GM23338 (cell line): ENCODE measurements at regions not wholly inside any gene's neighbourhood (a gene's known extent, or its start where the extent isn't known, plus 50 kb on each side); places are given as distances from the start of the nearest gene placed in this dataset.

Experiments used
- ATAC-seq: fragments of 200-7000 bp; cut with Tn5 transposase; 3 replicates; pipeline ENCODE4 v1.9.1; 2020
- DNase-seq: peaks from one replicate; pipeline ENCODE4 v3.0.0-alpha.2; 2015; ENCODE audit warnings: low spot score
- H2AFZ ChIP-seq: fragments of 200-600 bp; sonication (generic); 2 replicates; pipeline ENCODE4 v1.8.0; 2016; ENCODE audit warnings: antibody characterized with exemption, mild to moderate bottlenecking, moderate library complexity
- H3F3A ChIP-seq: fragments of 200-600 bp; sonication (generic); replicated peaks from 2 replicates; pipeline ENCODE4 v1.8.0; 2017; ENCODE audit warnings: antibody characterized with exemption, mixed run types, low read depth
- H3K27ac ChIP-seq: fragments of 200-600 bp; sonication (generic); 2 replicates; pipeline ENCODE4 v1.6.1; 2016; ENCODE audit warnings: low read depth
- H3K27me3 ChIP-seq: fragments of 200-600 bp; sonication (generic); 2 replicates; pipeline ENCODE4 v1.8.0; 2016; ENCODE audit warnings: mild to moderate bottlenecking, mixed run types, moderate library complexity; ENCODE audit not compliant: insufficient read depth
- H3K36me3 ChIP-seq: fragments of 200-600 bp; sonication (generic); 2 replicates; pipeline ENCODE4 v1.8.0; 2016; ENCODE audit warnings: mild to moderate bottlenecking; ENCODE audit not compliant: insufficient read depth
- H3K4me1 ChIP-seq: fragments of 200-600 bp; sonication (generic); 2 replicates; pipeline ENCODE4 v1.8.0; 2016; ENCODE audit warnings: mild to moderate bottlenecking, moderate library complexity; ENCODE audit not compliant: insufficient read depth
- H3K4me2 ChIP-seq: fragments of 200-600 bp; sonication (generic); 2 replicates; pipeline ENCODE4 v1.7.1; 2017; ENCODE audit warnings: mixed run types
- H3K4me3 ChIP-seq: fragments of 200-600 bp; sonication (generic); 2 replicates; pipeline ENCODE4 v1.6.1; 2016; ENCODE audit warnings: mixed run types
- H3K79me2 ChIP-seq: fragments of 200-600 bp; sonication (generic); replicated peaks from 2 replicates; pipeline ENCODE4 v1.8.0; 2017; ENCODE audit warnings: mild to moderate bottlenecking; ENCODE audit not compliant: insufficient read depth
- H3K9me2 ChIP-seq: fragments of 200-600 bp; sonication (generic); 2 replicates; pipeline ENCODE4 v1.8.0; 2017; ENCODE audit not compliant: insufficient read depth
- H4K20me1 ChIP-seq: fragments of 200-600 bp; sonication (generic); replicated peaks from 2 replicates; pipeline ENCODE4 v1.8.0; 2017; ENCODE audit warnings: mild to moderate bottlenecking; ENCODE audit not compliant: insufficient read depth
- H3K27ac Mint-ChIP-seq: 2 replicates; pipeline ENCODE4 v1.8.0; 2020; ENCODE audit warnings: inconsistent platforms, mild to moderate bottlenecking, moderate library complexity, mixed read lengths
- H3K27me3 Mint-ChIP-seq: 3 replicates; pipeline ENCODE4 v1.8.0; 2022; ENCODE audit warnings: low read depth, mild to moderate bottlenecking, moderate library complexity, mixed read lengths, inconsistent platforms; ENCODE audit not compliant: insufficient read depth, poor library complexity
- H3K36me3 Mint-ChIP-seq: 3 replicates; pipeline ENCODE4 v1.8.0; 2021; ENCODE audit warnings: low read depth, mild to moderate bottlenecking, inconsistent platforms, moderate library complexity, mixed read lengths
- H3K4me1 Mint-ChIP-seq: 3 replicates; pipeline ENCODE4 v1.8.0; 2020; ENCODE audit warnings: mild to moderate bottlenecking, inconsistent platforms, mixed read lengths
- H3K4me3 Mint-ChIP-seq: 3 replicates; pipeline ENCODE4 v1.8.0; 2021; ENCODE audit warnings: moderate library complexity, mild to moderate bottlenecking, inconsistent platforms, mixed read lengths
- H3K9me3 Mint-ChIP-seq: 3 replicates; pipeline ENCODE4 v1.8.0; 2020; ENCODE audit warnings: moderate library complexity, mild to moderate bottlenecking, inconsistent platforms, mixed read lengths
- CREB1 ChIP-seq: fragments of 250-450 bp; sonication (Bioruptor Pico); IDR thresholded peaks from 2 replicates; pipeline ENCODE4 v1.5.0; 2020; ENCODE audit warnings: low read depth, mild to moderate bottlenecking, moderate library complexity
- CTCF ChIP-seq, 2 experiments: fragments of 200-600 bp in 1 of 2; sonication (generic) in 1 of 2; conservative IDR thresholded peaks; 2 replicates each; pipeline versions ENCODE4 v1.5.1 to v1.6.1; 2016 to 2017; ENCODE audit warnings: antibody characterized with exemption in 2 of 2, low read depth in 2 of 2, mild to moderate bottlenecking in 2 of 2, moderate library complexity in 1 of 2
- ETS1 ChIP-seq: IDR thresholded peaks from 2 replicates; pipeline ENCODE4 v1.6.1; 2016; ENCODE audit warnings: antibody characterized with exemption
- EZH2 ChIP-seq: fragments of 200-600 bp; sonication (generic); IDR thresholded peaks from one replicate; pipeline ENCODE4 v1.8.0; 2017; ENCODE audit warnings: antibody characterized with exemption, mild to moderate bottlenecking, low read depth; ENCODE audit not compliant: unreplicated experiment
- EZH2phosphoT487 ChIP-seq: fragments of 200-600 bp; sonication (generic); IDR thresholded peaks from one replicate; pipeline ENCODE4 v1.8.1; 2018; ENCODE audit warnings: antibody characterized with exemption; ENCODE audit not compliant: unreplicated experiment
- JUNB ChIP-seq: IDR thresholded peaks from one replicate; pipeline ENCODE4 v1.6.1; 2016; ENCODE audit warnings: antibody characterized with exemption; ENCODE audit not compliant: unreplicated experiment
- NANOG ChIP-seq: IDR thresholded peaks from 2 replicates; pipeline ENCODE4 v1.6.1; 2016; ENCODE audit warnings: antibody characterized with exemption, borderline replicate concordance
- POLR2AphosphoS5 ChIP-seq: IDR thresholded peaks from 2 replicates; pipeline ENCODE4 v1.6.1; 2016; ENCODE audit warnings: antibody characterized with exemption, low read depth
- REST ChIP-seq: IDR thresholded peaks from one replicate; pipeline ENCODE4 v1.6.1; 2018; ENCODE audit warnings: antibody characterized with exemption; ENCODE audit not compliant: unreplicated experiment
- STAT1 ChIP-seq: IDR thresholded peaks from one replicate; pipeline ENCODE4 v1.6.1; 2016; ENCODE audit warnings: antibody characterized with exemption; ENCODE audit not compliant: unreplicated experiment
- ZNF114 ChIP-seq: fragments of 250-450 bp; sonication (Bioruptor Pico); IDR thresholded peaks from 2 replicates; pipeline ENCODE4 v1.5.0; 2020; ENCODE audit warnings: mild to moderate bottlenecking, moderate library complexity
- ZNF331 ChIP-seq: fragments of 250-450 bp; sonication (Bioruptor Pico); IDR thresholded peaks from 2 replicates; pipeline ENCODE4 v1.5.0; 2020; ENCODE audit warnings: low read depth, mild to moderate bottlenecking, moderate library complexity
- ZNF462 ChIP-seq: fragments of 250-450 bp; sonication (Bioruptor Pico); IDR thresholded peaks from 2 replicates; pipeline ENCODE4 v1.5.0; 2020; ENCODE audit warnings: mild to moderate bottlenecking, moderate library complexity

- no peak overlapping the region for H3K4me3 ChIP-seq
- no peak overlapping the region for H3K4me2 ChIP-seq
- no peak for ATAC-seq
- no peaks in the 10 kb centered on the region for H4K20me1 ChIP-seq
- no peak overlapping the region for H3K4me3 Mint-ChIP-seq
- no peaks in the 10 kb centered on the region for H3K36me3 ChIP-seq
- no peak for DNase-seq
- H3K9me2 ChIP-seq, result peaks cover 16% of the 10 kb centered on the region
- 0 out of 2 replicates have a peak overlapping the region, but pooled peaks have one; percentile 63 for H2AFZ ChIP-seq
- H3K27ac Mint-ChIP-seq, result no peak overlapping the region
- no peaks in the 10 kb centered on the region; the same call in 2 of the 3 replicates for H3K36me3 Mint-ChIP-seq
- TF ChIP-seq ZNF331 (CRISPR knock-in tag) (no peak), POLR2AphosphoS5 (no peak), EZH2 (no peak), NANOG (no peak), STAT1 (no peak), REST (no peak), EZH2phosphoT487 (no peak), JUNB (no peak), ETS1 (no peak), CTCF (conservative IDR thresholded peaks at IDR 0.05; ENCODE audit: low read depth in 2 of 2) (no peak), ZNF114 (CRISPR knock-in tag) (no peak), CREB1 (CRISPR knock-in tag) (no peak), ZNF462 (no peak)
- no peaks in the 10 kb centered on the region for H3K27me3 ChIP-seq
- no peaks in the 10 kb centered on the region for H3K27me3 Mint-ChIP-seq
- H3K9me3 Mint-ChIP-seq, result no peaks in the 10 kb centered on the region
- peaks cover 12% of the 10 kb centered on the region; the same call in 2 of the 3 replicates for H3K4me1 Mint-ChIP-seq
- H3F3A ChIP-seq, result no peaks in the 10 kb centered on the region
- H3K27ac ChIP-seq, result no peak overlapping the region
- peaks cover 12% of the 10 kb centered on the region for H3K4me1 ChIP-seq
- no peaks in the 10 kb centered on the region for H3K79me2 ChIP-seq
These were observed 413.3 kb upstream of the TRIB2 start for GRCh38 chr2:12303181-12304030.
